GM12891 (cell line): ENCODE measurements at regions not wholly inside any gene's neighbourhood (a gene's known extent, or its start where the extent isn't known, plus 50 kb on each side); places are given as distances from the start of the nearest gene placed in this dataset.

ENCODE experiments used
- POLR2A ChIP-seq: IDR thresholded peaks from 2 replicates; pipeline ENCODE4 v1.6.1; 2011; ENCODE audit warnings: low read depth, low read length, control low read depth
- POLR2AphosphoS5 ChIP-seq: IDR thresholded peaks from 2 replicates; pipeline ENCODE4 v1.6.1; 2011; ENCODE audit warnings: low read depth, low read length, control low read depth
- SPI1 ChIP-seq: IDR thresholded peaks from 2 replicates; pipeline ENCODE4 v1.6.1; 2011; ENCODE audit warnings: low read depth, low read length, control low read depth
- TAF1 ChIP-seq: IDR thresholded peaks from 2 replicates; pipeline ENCODE4 v1.6.1; 2011; ENCODE audit warnings: low read depth, low read length, control low read depth

DNA sequence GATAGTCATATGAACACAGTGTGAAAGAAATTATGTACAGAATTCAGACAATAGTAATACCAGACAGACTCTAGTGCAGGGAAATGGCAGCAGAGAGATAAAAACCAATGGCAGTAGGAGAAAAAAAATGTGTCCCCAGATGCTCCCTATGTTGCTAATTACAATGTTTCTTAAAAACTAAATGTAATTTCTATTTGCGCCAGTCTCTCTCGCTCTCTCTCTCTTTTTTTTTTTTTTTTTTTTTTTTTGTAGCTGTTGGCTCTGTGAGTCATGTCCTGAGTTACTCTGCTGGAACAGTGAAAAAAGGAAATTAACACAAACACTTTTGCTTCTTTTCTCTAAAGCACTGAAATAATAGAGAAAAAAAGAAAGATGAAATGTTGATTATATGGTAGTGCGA is 871.9 kb downstream of the GBE1 start:
- TF ChIP-seq POLR2AphosphoS5: no peak
- TF ChIP-seq TAF1: no peak
- TF ChIP-seq POLR2A: no peak
- no peak for TF ChIP-seq SPI1
